ENCODE measurements at regions not wholly inside any gene's neighbourhood (a gene's known extent, or its start where the extent isn't known, plus 50 kb on each side); places are given as distances from the start of the nearest gene placed in this dataset.

DNA sequence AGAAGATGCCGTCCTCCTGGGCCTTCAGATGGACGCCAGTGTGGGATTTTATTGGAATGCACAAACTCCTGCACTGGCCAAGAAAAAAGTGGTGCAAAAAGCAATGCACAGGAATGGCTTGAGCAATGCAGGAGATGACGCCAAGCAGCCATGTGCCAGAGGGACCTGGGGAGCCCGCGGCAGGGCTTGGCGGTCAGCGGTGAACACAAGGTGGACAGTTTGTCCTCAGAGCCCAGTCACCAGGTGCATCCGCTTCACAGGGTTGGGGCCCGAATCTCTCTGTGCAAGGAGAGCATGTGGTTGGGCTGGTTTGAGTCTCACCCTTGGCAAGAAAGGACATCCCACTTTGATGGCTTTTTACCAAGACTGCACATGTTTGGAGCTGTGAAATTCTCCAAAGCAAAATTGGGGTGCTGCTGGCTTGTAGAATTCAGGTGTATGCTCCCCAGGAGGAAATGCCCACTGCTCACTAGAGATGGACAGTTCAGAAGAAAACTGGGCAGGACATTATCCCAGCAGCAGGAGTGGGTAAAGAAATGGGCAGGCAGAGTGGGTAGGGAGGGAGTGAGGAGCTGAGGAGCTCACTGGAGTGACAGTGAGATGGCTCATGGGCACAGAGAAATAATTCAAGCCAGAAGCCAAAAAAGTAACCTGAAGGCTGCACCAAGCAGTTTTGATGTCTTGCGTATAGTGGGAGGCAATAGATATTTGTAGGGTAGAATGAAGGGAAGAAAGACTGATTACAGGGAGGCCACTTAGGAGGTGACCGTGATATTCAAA lies 463.9 kb downstream of the MTRR start:
- FAIRE-seq, result no peak
- DNase-seq (ENCODE audit: insufficient read length), result no peak
- TF ChIP-seq POLR2A (IDR thresholded peaks at IDR 0.05; ENCODE audit: low read depth, low read length) (no peak), TAF1 (IDR thresholded peaks at IDR 0.05; ENCODE audit: borderline replicate concordance, low read depth, low read length) (no peak)

GRCh38 chr5:8333485-8333884 lies 464.5 kb downstream of the MTRR start:
- DNase-seq (ENCODE audit: insufficient read length), result no peak
- no peak for FAIRE-seq
- TF ChIP-seq POLR2AphosphoS5 (IDR thresholded peaks at IDR 0.05; ENCODE audit: low read depth, low read length) (no peak), POLR2A (IDR thresholded peaks at IDR 0.05; ENCODE audit: low read depth, low read length) (no peak), TAF1 (IDR thresholded peaks at IDR 0.05; ENCODE audit: borderline replicate concordance, low read depth, low read length) (no peak)

DNA sequence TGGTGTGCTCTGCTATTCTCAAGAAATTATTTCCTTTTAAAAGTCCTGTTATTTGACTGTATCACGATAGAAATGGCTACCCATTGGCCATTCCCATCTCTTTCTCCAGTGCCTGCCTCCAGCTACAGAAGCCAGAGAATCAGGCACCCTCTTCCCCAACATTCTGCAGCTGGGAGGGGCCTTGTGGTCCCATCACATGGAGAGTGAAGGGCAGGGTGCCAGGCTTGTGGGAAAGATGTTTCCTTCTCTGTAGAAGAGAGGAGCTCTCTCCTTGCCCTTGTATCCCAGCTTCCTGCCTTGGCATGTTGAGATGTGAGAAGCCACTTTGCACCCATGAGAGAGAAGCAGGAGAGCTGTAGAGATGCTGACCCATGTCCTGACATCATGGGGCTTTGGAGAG lies 465.0 kb downstream of the MTRR start:
- TF ChIP-seq POLR2A (IDR thresholded peaks at IDR 0.05; ENCODE audit: low read depth, low read length) (no peak), POLR2AphosphoS5 (IDR thresholded peaks at IDR 0.05; ENCODE audit: low read depth, low read length) (no peak), TAF1 (IDR thresholded peaks at IDR 0.05; ENCODE audit: borderline replicate concordance, low read depth, low read length) (no peak)
- FAIRE-seq, result no peak

GRCh38 chr5:8340261-8340660 lies 471.3 kb downstream of the MTRR start:
- no peak for TF ChIP-seq POLR2AphosphoS5 (IDR thresholded peaks at IDR 0.05; ENCODE audit: low read depth, low read length)
- TF ChIP-seq TAF1 (IDR thresholded peaks at IDR 0.05; ENCODE audit: borderline replicate concordance, low read depth, low read length), result no peak
- TF ChIP-seq POLR2A (IDR thresholded peaks at IDR 0.05; ENCODE audit: low read depth, low read length), result no peak

More for the DNA sequence above, 465.0 kb downstream of the MTRR start:
- DNase-seq (ENCODE audit: insufficient read length), result no peak

DNA sequence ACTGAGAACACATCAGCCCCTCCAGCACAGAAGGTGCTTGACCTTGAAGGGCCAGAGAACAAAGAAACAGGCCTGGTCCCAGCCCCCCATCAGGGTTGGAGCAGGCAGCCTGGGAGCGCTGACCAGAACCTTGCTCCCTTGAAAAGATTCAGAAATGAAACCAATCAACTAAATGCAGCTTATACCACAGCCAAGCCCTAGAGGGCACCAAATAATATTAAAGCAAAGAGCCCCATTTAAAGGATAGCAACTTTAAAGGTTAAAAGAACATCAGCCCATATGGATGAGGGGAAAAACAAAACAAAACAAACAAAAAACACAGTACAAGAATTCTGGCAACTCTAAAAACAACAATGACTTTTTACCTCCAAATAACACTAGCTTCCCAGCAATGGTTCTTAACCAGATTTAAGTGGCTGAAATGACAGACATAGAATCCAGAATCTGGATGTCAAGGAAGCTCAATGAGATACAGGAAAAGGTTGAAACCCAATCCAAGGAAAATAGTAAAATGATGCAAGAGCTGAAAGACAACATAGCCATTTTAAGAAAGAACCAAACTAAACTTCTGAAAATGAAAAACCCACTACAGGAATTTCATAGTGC lies 471.9 kb downstream of the MTRR start:
- FAIRE-seq, result no peak
- TF ChIP-seq POLR2AphosphoS5 (IDR thresholded peaks at IDR 0.05; ENCODE audit: low read depth, low read length), result no peak
- TF ChIP-seq POLR2A (IDR thresholded peaks at IDR 0.05; ENCODE audit: low read depth, low read length), result no peak
- TF ChIP-seq TAF1 (IDR thresholded peaks at IDR 0.05; ENCODE audit: borderline replicate concordance, low read depth, low read length), result no peak
- no peak for DNase-seq (ENCODE audit: insufficient read length)

More at GRCh38 chr5:8340261-8340660, 471.3 kb downstream of the MTRR start:
- FAIRE-seq (no peak), DNase-seq (ENCODE audit: insufficient read length) (no peak)

DNA sequence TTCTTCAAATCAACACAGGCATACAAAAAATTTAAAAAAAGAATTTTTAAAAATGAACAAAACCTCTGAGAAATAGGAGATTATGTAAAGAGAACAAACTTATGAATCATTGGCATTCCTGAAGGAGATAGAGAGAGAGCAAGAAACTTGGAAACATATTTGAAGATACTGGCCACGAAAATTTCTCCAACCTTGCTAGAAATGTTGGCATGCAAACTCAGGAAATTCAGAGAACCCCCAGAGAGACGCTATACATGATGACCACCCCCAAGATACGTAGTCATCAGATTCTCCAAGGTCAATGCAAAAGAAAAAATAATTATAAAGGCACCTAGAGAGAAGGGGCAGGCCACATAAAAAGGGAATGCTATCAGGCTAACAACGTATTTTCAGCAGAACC lies 472.5 kb downstream of the MTRR start:
- no peak for FAIRE-seq
- DNase-seq (ENCODE audit: insufficient read length), result no peak
- TF ChIP-seq TAF1 (IDR thresholded peaks at IDR 0.05; ENCODE audit: borderline replicate concordance, low read depth, low read length) (no peak), POLR2A (IDR thresholded peaks at IDR 0.05; ENCODE audit: low read depth, low read length) (no peak), POLR2AphosphoS5 (IDR thresholded peaks at IDR 0.05; ENCODE audit: low read depth, low read length) (no peak)

DNA sequence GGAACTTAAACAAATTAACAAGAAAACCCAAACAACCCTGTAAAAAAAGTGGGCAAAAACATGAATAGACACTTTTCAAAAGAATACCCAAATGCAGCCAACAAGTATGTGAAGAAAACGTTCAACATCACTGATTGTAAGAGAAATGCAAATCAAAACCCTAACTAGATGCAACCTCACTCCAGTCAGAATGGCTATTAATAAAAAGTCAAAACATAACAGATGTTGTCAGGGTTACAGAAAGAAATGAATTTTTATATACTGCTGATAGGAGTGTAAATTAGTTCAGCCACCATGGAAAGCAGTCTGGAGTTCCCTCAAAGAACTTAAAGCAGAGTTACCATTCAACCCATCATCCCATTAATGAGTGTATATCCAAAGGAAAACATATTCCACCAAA lies 479.0 kb downstream of the MTRR start:
- DNase-seq (ENCODE audit: insufficient read length) (no peak), FAIRE-seq (no peak)
- TF ChIP-seq POLR2A (IDR thresholded peaks at IDR 0.05; ENCODE audit: low read depth, low read length) (no peak), POLR2AphosphoS5 (IDR thresholded peaks at IDR 0.05; ENCODE audit: low read depth, low read length) (no peak), TAF1 (IDR thresholded peaks at IDR 0.05; ENCODE audit: borderline replicate concordance, low read depth, low read length) (no peak)

DNA sequence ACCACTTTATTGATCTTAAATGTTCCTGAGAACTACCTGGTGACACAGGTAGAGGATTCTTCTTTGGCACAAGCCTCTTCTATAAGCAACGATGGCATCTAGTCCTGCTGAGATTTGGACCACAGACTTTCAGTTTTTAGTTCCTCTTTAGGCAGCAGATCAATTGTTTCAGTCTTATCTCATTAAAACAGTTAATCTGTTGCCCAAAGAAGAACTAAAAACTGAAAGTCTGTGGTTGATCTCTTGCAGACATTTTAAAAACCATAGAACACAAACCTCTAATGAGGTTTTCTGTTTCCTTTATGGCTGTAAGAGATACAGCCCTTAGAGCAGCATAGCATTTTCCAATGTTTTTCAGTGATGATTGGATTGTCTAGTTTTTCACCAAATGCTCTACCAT lies 480.9 kb downstream of the MTRR start:
- FAIRE-seq (no peak), DNase-seq (ENCODE audit: insufficient read length) (no peak)
- TF ChIP-seq POLR2AphosphoS5 (IDR thresholded peaks at IDR 0.05; ENCODE audit: low read depth, low read length), result no peak
- TF ChIP-seq TAF1 (IDR thresholded peaks at IDR 0.05; ENCODE audit: borderline replicate concordance, low read depth, low read length), result no peak
- no peak for TF ChIP-seq POLR2A (IDR thresholded peaks at IDR 0.05; ENCODE audit: low read depth, low read length)

DNA sequence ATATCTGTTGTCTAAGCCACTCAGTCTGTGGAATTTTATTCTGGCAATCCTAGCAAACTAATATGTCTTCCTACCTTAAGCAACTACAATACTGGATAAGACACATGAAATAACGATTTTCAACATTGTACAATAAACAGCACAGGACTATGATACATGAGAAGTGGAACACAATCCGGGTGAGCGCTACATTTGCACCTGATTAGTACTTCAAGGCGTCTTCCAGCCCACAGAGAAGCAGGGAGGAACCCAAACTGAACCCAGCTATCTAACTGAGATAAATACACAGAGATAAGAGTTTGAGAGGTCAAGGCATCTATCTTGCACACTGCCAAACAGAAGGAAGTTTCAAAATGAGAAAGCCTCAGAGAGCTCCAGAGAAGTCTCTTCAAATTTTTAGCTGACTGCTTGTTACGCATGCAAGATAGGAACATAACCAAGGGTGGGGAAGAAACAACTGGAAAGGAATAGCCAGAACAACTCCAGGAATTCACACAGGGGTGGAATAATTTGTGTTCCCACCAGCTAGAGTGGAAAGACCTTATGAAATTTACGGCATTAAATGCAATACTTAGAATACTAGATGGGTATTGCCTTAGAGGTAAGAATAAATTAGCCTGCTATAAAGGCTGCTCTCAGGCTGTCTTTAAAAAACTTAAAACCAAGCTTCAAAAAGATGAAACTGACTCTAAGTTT lies 481.8 kb downstream of the MTRR start:
- DNase-seq (ENCODE audit: insufficient read length) (no peak), FAIRE-seq (peak; percentile 73)
- TF ChIP-seq POLR2A (IDR thresholded peaks at IDR 0.05; ENCODE audit: low read depth, low read length) (no peak), TAF1 (IDR thresholded peaks at IDR 0.05; ENCODE audit: borderline replicate concordance, low read depth, low read length) (no peak), POLR2AphosphoS5 (IDR thresholded peaks at IDR 0.05; ENCODE audit: low read depth, low read length) (no peak)

DNA sequence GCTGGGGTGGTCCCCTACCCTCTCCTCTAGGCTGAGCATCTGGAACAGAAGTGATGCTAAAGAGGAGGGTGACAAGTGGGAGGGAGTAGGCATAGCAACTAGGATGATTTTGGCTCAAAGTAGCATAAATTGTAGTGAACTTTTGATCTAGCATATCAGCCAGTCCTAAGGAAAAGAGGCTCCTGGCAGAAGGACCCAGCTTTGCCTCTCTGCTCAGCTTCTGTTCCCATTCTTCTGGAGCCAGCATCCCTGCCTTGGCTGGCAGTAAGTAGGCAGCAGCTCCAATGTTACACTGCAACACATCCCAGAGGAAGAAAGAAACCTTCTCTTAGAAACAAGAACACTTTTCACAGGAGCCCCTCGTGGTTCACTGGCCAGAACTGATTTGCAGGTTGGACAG lies 487.0 kb downstream of the MTRR start:
- TF ChIP-seq POLR2A (IDR thresholded peaks at IDR 0.05; ENCODE audit: low read depth, low read length) (no peak), TAF1 (IDR thresholded peaks at IDR 0.05; ENCODE audit: borderline replicate concordance, low read depth, low read length) (no peak), POLR2AphosphoS5 (IDR thresholded peaks at IDR 0.05; ENCODE audit: low read depth, low read length) (no peak)
- no peak for FAIRE-seq

DNA sequence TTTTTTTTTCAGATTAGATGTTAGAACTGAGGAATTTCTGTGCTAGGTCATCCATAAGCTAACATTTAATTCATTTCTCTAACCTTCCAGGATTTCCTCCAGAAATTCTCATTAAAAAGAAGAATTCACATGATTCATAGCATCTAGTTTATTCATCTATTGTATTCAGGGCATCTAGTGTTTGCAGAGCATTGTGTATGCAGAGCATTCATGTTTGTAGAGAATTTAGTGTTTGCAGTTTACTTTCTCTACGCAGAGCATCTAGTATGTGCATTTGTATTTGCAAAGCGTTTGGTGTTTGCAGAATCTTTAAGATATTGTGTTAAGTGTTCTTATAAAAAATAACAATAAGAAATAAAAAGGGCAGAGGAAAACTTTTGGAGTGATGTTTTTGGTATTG lies 491.1 kb downstream of the MTRR start:
- DNase-seq (ENCODE audit: insufficient read length), result no peak
- TF ChIP-seq POLR2AphosphoS5 (IDR thresholded peaks at IDR 0.05; ENCODE audit: low read depth, low read length) (no peak), POLR2A (IDR thresholded peaks at IDR 0.05; ENCODE audit: low read depth, low read length) (no peak), TAF1 (IDR thresholded peaks at IDR 0.05; ENCODE audit: borderline replicate concordance, low read depth, low read length) (no peak)
- no peak for FAIRE-seq

More for the DNA sequence above, 487.0 kb downstream of the MTRR start:
- DNase-seq (ENCODE audit: insufficient read length), result no peak
